ENCODE measurements at regions not wholly inside any gene's neighbourhood (a gene's known extent, or its start where the extent isn't known, plus 50 kb on each side); places are given as distances from the start of the nearest gene placed in this dataset.

DNA sequence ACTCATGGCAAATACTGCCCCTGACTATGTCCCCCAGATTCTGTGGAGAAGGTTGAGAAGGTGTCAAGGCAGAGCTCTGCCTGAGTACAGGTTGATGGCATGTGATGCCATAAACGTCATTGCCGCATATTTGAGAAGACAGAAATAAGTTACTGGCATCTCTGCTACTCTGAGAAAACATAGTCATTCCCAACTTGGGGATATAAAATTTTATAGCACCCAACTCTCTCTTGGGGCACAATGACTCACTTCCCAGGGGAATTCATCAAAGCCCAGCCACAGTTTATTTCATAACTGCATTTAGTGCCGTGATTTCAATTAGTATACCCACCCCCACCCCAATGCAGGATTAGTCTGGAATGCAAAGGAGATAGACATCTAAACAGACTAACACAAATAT lies 101.9 kb upstream of the TNR start:
- TF ChIP-seq, protein P1, sequence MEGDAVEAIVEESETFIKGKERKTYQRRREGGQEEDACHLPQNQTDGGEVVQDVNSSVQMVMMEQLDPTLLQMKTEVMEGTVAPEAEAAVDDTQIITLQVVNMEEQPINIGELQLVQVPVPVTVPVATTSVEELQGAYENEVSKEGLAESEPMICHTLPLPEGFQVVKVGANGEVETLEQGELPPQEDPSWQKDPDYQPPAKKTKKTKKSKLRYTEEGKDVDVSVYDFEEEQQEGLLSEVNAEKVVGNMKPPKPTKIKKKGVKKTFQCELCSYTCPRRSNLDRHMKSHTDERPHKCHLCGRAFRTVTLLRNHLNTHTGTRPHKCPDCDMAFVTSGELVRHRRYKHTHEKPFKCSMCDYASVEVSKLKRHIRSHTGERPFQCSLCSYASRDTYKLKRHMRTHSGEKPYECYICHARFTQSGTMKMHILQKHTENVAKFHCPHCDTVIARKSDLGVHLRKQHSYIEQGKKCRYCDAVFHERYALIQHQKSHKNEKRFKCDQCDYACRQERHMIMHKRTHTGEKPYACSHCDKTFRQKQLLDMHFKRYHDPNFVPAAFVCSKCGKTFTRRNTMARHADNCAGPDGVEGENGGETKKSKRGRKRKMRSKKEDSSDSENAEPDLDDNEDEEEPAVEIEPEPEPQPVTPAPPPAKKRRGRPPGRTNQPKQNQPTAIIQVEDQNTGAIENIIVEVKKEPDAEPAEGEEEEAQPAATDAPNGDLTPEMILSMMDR (IDR thresholded peaks at IDR 0.05), result no peak
- no peak for TF ChIP-seq POLR2AphosphoS5 (IDR thresholded peaks at IDR 0.05)
